HCT116 (cell line): ENCODE measurements at regions not wholly inside any gene's neighbourhood (a gene's known extent, or its start where the extent isn't known, plus 50 kb on each side); places are given as distances from the start of the nearest gene placed in this dataset.

ENCODE experiments used
- ATAC-seq: fragments of 200-7000 bp; cut with Tn5 transposase; 2 replicates; pipeline ENCODE4 v1.9.1; 2020; ENCODE audit warnings: mild to moderate bottlenecking, moderate library complexity
- BruUV-seq: library from RNA; stranded (reverse); fragments of 400-500 nt; replicated peaks from 2 replicates; lab custom pipeline; 2021; lab: Mats Ljungman, UMichigan
- CTCF ChIA-PET: fragments of 300-600 bp; sonication (Branson Sonifier 250); formaldehyde crosslinking; loops from one replicate; lab custom pipeline; 2021; ENCODE audit warnings: antibody characterized with exemption; lab: Charles Lee
- POLR2A ChIA-PET: fragments of 300-600, 350-600 bp; sonication (Branson Sonifier 250); formaldehyde crosslinking; loops from one replicate; lab custom pipeline; 2021; ENCODE audit warnings: antibody characterized with exemption; lab: Charles Lee
- RAD21 ChIA-PET, 2 experiments: fragments of 300-600 bp; sonication (Branson Sonifier 250); formaldehyde crosslinking; loops; one replicate each; lab custom pipeline; 2023; ENCODE audit warnings: low total read pairs in 2 of 2; ENCODE audit not compliant: uncharacterized antibody in 2 of 2, unreplicated experiment in 2 of 2, low non-redundant PET in 1 of 2; lab: Charles Lee
- DNase-seq: peaks from one replicate; pipeline ENCODE4 v3.0.0-alpha.2; 2010; ENCODE audit warnings: low read depth, low spot score
- H2AFZ ChIP-seq: fragments of 200-600 bp; shearing (Covaris generic), sonication (generic); 2 replicates; pipeline ENCODE4 v1.6.1; 2017; ENCODE audit warnings: low read depth, mixed run types, mixed read lengths, antibody characterized with exemption, low read length; ENCODE audit not compliant: poor library complexity, severe bottlenecking
- H3K27ac ChIP-seq: 2 replicates; pipeline ENCODE4 v1.5.1; 2012; ENCODE audit warnings: low read depth, low read length
- H3K27me3 ChIP-seq: fragments of 200-600 bp; sonication (generic); 2 replicates; pipeline ENCODE4 v1.6.1; 2016; ENCODE audit warnings: mixed run types, low read length, mixed read lengths; ENCODE audit not compliant: insufficient read depth
- H3K36me3 ChIP-seq, 2 experiments: fragments of 200-500 bp in 1 of 2; fragments of 200-600 bp in 1 of 2; sonication (Bioruptor generic) in 1 of 2; sonication (generic) in 1 of 2; 2 replicates each; pipeline versions ENCODE4 v1.5.1 to v1.6.1; 2014 to 2016; ENCODE audit warnings: low read length in 2 of 2, inconsistent platforms in 1 of 2, mixed read lengths in 1 of 2, mixed run types in 1 of 2; ENCODE audit not compliant: insufficient read depth in 2 of 2, control insufficient read depth in 1 of 2
- H3K4me1 ChIP-seq, 2 experiments: fragments of 200-600 bp in 1 of 2; sonication (generic) in 1 of 2; 2 replicates each; pipeline versions ENCODE4 v1.5.1 to v1.6.1; 2012 to 2017; ENCODE audit warnings: low read length in 2 of 2, inconsistent platforms in 1 of 2, mild to moderate bottlenecking in 1 of 2, mixed read lengths in 1 of 2, mixed run types in 1 of 2, moderate library complexity in 1 of 2; ENCODE audit not compliant: insufficient read depth in 2 of 2, control insufficient read depth in 1 of 2
- H3K4me2 ChIP-seq: fragments of 200-600 bp; sonication (generic); 2 replicates; pipeline ENCODE4 v1.6.1; 2017; ENCODE audit warnings: mixed run types, low read length, mixed read lengths
- H3K4me3 ChIP-seq, 2 experiments: fragments of 200-600 bp in 1 of 2; sonication (generic) in 1 of 2; replicated peaks in 1 of 2; 2 replicates each; pipeline ENCODE4 v1.5.1; 2011 to 2016; ENCODE audit warnings: low read length in 2 of 2, control low read depth in 1 of 2, low read depth in 1 of 2, mild to moderate bottlenecking in 1 of 2, mixed read lengths in 1 of 2, mixed run types in 1 of 2
- H3K79me2 ChIP-seq: fragments of 200-600 bp; sonication (generic); 2 replicates; pipeline ENCODE4 v1.6.1; 2017; ENCODE audit warnings: mild to moderate bottlenecking, mixed run types, low read length, moderate library complexity, mixed read lengths; ENCODE audit not compliant: insufficient read depth
- H3K9ac ChIP-seq: fragments of 200-600 bp; sonication (generic); 2 replicates; pipeline ENCODE4 v1.6.1; 2016; ENCODE audit warnings: low read length, mixed read lengths
- H3K9me2 ChIP-seq: fragments of 200-600 bp; sonication (generic), shearing (Covaris generic); 2 replicates; pipeline ENCODE4 v1.6.1; 2017; ENCODE audit warnings: mixed run types, mild to moderate bottlenecking, moderate library complexity; ENCODE audit not compliant: insufficient read depth
- H3K9me3 ChIP-seq, 2 experiments: fragments of 200-500 bp in 1 of 2; fragments of 200-600 bp in 1 of 2; sonication (Bioruptor generic) in 1 of 2; sonication (generic) in 1 of 2; 2 replicates each; pipeline ENCODE4 v1.6.1; 2014 to 2017; ENCODE audit warnings: low read length in 2 of 2, mixed read lengths in 2 of 2, inconsistent platforms in 1 of 2, low read depth in 1 of 2, mild to moderate bottlenecking in 1 of 2, mixed run types in 1 of 2, moderate library complexity in 1 of 2; ENCODE audit not compliant: control insufficient read depth in 1 of 2, insufficient read depth in 1 of 2
- H4K20me1 ChIP-seq: fragments of 200-600 bp; sonication (generic), shearing (Covaris generic); 2 replicates; pipeline ENCODE4 v1.6.1; 2017; ENCODE audit warnings: mixed run types, mild to moderate bottlenecking, moderate library complexity; ENCODE audit not compliant: insufficient read depth
- CBX3 ChIP-seq: IDR thresholded peaks from 2 replicates; pipeline ENCODE4 v1.6.1; 2012; ENCODE audit warnings: low read depth
- CEBPB ChIP-seq: IDR thresholded peaks from 2 replicates; pipeline ENCODE4 v1.6.1; 2012; ENCODE audit warnings: low read depth
- EGR1 ChIP-seq: IDR thresholded peaks from 2 replicates; pipeline ENCODE4 v1.6.1; 2012; ENCODE audit warnings: low read depth
- ELF1 ChIP-seq: IDR thresholded peaks from 2 replicates; pipeline ENCODE4 v1.6.1; 2012; ENCODE audit warnings: low read depth, borderline replicate concordance
- EZH2 ChIP-seq: fragments of 200-600 bp; sonication (generic); IDR thresholded peaks from 2 replicates; pipeline ENCODE4 v1.6.1; 2017; ENCODE audit warnings: antibody characterized with exemption, mixed run types
- FOSL1 ChIP-seq: IDR thresholded peaks from 2 replicates; pipeline ENCODE4 v1.6.1; 2012; ENCODE audit warnings: low read depth
- JUND ChIP-seq: IDR thresholded peaks from 2 replicates; pipeline ENCODE4 v1.6.1; 2012
- SIN3A ChIP-seq: IDR thresholded peaks from 2 replicates; pipeline ENCODE4 v1.6.1; 2012; ENCODE audit warnings: low read depth
- SRF ChIP-seq: IDR thresholded peaks from 2 replicates; pipeline ENCODE4 v1.6.1; 2012; ENCODE audit warnings: low read depth
- TCF7L2 ChIP-seq: IDR thresholded peaks from 2 replicates; pipeline ENCODE4 v1.7.0; 2011; ENCODE audit warnings: borderline replicate concordance, inconsistent platforms; ENCODE audit not compliant: insufficient read depth, insufficient read length; ENCODE audit errors: extremely low read depth
- YY1 ChIP-seq: IDR thresholded peaks from 2 replicates; pipeline ENCODE4 v1.6.1; 2011; ENCODE audit warnings: low read length, low read depth, moderate library complexity, mild to moderate bottlenecking; ENCODE audit not compliant: insufficient replicate concordance; ENCODE audit errors: extremely low read depth
- ZNF274 ChIP-seq: fragments of 200-500 bp; sonication (Bioruptor generic); IDR thresholded peaks from 2 replicates; pipeline ENCODE4 v1.6.1; 2014; ENCODE audit warnings: mild to moderate bottlenecking, low read depth, low read length, inconsistent platforms
- intact Hi-C: fragments of 100-400 bp; cut with micrococcal nuclease; formaldehyde crosslinking; loops from 2 replicates; pipeline ENCODE4 v1.10.0; 2022
- TF ChIP-seq, protein P1 (sequence below): IDR thresholded peaks from 2 replicates; pipeline ENCODE4 v1.6.1; 2011; ENCODE audit warnings: mild to moderate bottlenecking, low read length, moderate library complexity; ENCODE audit not compliant: insufficient replicate concordance; ENCODE audit errors: extremely low read depth
- TF ChIP-seq, protein P2 (sequence below): IDR thresholded peaks from 2 replicates; pipeline ENCODE4 v1.6.1; 2012; ENCODE audit warnings: low read depth
- TF ChIP-seq, protein P3 (sequence below), 3 experiments: fragments of 200-600 bp in 1 of 3; sonication (generic) in 1 of 3; IDR thresholded peaks in 2 of 3; conservative IDR thresholded peaks in 1 of 3; 2 replicates each; pipeline ENCODE4 v1.5.1; 2012 to 2017; ENCODE audit warnings: low read depth in 2 of 3, low read length in 2 of 3, antibody characterized with exemption in 1 of 3, borderline replicate concordance in 1 of 3, control low read depth in 1 of 3, mild to moderate bottlenecking in 1 of 3, mixed read lengths in 1 of 3, mixed run types in 1 of 3, moderate library complexity in 1 of 3; ENCODE audit not compliant: insufficient read depth in 1 of 3
- TF ChIP-seq, protein P4 (sequence below): IDR thresholded peaks from 2 replicates; pipeline ENCODE4 v1.6.1; 2012

DNA sequence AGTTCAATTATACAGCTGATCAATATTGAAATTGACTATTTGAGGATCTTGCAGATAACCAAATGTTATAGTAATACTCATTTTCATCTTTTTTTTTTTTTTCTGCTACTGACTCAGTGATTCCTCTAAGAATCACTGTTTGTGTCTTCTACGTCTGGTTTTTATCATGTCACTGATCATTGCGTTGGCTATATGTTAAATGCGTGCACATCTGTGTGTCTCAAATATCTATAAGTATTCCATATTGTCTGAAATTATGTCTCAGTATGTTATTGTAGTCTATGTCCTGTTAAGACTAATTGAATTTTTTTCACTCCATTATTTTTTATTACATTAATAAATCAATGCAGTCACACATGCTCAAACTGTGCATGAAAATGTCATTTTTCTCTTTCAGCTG lies 200.5 kb downstream of the PCDH20 start:
- Histone ChIP-seq H3K36me3 (no peaks in the 10 kb centered on the region), H3K9me2 (no peaks in the 10 kb centered on the region), H4K20me1 (no peaks in the 10 kb centered on the region), H3K79me2 (no peaks in the 10 kb centered on the region), H3K9me3 (no peaks in the 10 kb centered on the region), H3K4me3 (no peak overlapping the region), H3K9ac (no peak overlapping the region), H3K4me2 (no peak overlapping the region), H3K27me3 (no peaks in the 10 kb centered on the region), H2AFZ (no peak overlapping the region), H3K4me1 (no peaks in the 10 kb centered on the region), H3K27ac (no peak overlapping the region)
- RAD21 ChIA-PET = no interaction called here
- intact Hi-C loops = no loop called here
- DNase-seq (no peak), ATAC-seq (no peak)
- CTCF ChIA-PET = no interaction called here
- TF ChIP-seq, protein P1, sequence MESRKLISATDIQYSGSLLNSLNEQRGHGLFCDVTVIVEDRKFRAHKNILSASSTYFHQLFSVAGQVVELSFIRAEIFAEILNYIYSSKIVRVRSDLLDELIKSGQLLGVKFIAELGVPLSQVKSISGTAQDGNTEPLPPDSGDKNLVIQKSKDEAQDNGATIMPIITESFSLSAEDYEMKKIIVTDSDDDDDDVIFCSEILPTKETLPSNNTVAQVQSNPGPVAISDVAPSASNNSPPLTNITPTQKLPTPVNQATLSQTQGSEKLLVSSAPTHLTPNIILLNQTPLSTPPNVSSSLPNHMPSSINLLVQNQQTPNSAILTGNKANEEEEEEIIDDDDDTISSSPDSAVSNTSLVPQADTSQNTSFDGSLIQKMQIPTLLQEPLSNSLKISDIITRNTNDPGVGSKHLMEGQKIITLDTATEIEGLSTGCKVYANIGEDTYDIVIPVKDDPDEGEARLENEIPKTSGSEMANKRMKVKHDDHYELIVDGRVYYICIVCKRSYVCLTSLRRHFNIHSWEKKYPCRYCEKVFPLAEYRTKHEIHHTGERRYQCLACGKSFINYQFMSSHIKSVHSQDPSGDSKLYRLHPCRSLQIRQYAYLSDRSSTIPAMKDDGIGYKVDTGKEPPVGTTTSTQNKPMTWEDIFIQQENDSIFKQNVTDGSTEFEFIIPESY = no peak
- no peak for TF ChIP-seq SIN3A
- TF ChIP-seq, protein P2, sequence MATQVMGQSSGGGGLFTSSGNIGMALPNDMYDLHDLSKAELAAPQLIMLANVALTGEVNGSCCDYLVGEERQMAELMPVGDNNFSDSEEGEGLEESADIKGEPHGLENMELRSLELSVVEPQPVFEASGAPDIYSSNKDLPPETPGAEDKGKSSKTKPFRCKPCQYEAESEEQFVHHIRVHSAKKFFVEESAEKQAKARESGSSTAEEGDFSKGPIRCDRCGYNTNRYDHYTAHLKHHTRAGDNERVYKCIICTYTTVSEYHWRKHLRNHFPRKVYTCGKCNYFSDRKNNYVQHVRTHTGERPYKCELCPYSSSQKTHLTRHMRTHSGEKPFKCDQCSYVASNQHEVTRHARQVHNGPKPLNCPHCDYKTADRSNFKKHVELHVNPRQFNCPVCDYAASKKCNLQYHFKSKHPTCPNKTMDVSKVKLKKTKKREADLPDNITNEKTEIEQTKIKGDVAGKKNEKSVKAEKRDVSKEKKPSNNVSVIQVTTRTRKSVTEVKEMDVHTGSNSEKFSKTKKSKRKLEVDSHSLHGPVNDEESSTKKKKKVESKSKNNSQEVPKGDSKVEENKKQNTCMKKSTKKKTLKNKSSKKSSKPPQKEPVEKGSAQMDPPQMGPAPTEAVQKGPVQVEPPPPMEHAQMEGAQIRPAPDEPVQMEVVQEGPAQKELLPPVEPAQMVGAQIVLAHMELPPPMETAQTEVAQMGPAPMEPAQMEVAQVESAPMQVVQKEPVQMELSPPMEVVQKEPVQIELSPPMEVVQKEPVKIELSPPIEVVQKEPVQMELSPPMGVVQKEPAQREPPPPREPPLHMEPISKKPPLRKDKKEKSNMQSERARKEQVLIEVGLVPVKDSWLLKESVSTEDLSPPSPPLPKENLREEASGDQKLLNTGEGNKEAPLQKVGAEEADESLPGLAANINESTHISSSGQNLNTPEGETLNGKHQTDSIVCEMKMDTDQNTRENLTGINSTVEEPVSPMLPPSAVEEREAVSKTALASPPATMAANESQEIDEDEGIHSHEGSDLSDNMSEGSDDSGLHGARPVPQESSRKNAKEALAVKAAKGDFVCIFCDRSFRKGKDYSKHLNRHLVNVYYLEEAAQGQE = no peak
- no peak for TF ChIP-seq FOSL1
- TF ChIP-seq, protein P3, sequence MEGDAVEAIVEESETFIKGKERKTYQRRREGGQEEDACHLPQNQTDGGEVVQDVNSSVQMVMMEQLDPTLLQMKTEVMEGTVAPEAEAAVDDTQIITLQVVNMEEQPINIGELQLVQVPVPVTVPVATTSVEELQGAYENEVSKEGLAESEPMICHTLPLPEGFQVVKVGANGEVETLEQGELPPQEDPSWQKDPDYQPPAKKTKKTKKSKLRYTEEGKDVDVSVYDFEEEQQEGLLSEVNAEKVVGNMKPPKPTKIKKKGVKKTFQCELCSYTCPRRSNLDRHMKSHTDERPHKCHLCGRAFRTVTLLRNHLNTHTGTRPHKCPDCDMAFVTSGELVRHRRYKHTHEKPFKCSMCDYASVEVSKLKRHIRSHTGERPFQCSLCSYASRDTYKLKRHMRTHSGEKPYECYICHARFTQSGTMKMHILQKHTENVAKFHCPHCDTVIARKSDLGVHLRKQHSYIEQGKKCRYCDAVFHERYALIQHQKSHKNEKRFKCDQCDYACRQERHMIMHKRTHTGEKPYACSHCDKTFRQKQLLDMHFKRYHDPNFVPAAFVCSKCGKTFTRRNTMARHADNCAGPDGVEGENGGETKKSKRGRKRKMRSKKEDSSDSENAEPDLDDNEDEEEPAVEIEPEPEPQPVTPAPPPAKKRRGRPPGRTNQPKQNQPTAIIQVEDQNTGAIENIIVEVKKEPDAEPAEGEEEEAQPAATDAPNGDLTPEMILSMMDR (IDR thresholded peaks at IDR 0.05 in 2 of 3, conservative IDR thresholded peaks at IDR 0.05 in 1 of 3; ENCODE audit: borderline replicate concordance in 1 of 3, insufficient read depth in 1 of 3, low read depth in 2 of 3, low read length in 2 of 3) = no peak
- no peak for TF ChIP-seq EZH2
- TF ChIP-seq EGR1 = no peak
- TF ChIP-seq CBX3 = no peak
- TF ChIP-seq JUND = no peak
- TF ChIP-seq YY1 = no peak
- no peak for TF ChIP-seq ELF1
- TF ChIP-seq ZNF274 = no peak
- no peak for TF ChIP-seq TCF7L2
- TF ChIP-seq SRF = no peak
- TF ChIP-seq, protein P4, sequence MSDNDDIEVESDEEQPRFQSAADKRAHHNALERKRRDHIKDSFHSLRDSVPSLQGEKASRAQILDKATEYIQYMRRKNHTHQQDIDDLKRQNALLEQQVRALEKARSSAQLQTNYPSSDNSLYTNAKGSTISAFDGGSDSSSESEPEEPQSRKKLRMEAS = no peak
- TF ChIP-seq CEBPB = no peak
- POLR2A ChIA-PET = no interaction called here
- BruUV-seq = no TSS peak
